H9 (cell line): ENCODE measurements at regions not wholly inside any gene's neighbourhood (a gene's known extent, or its start where the extent isn't known, plus 50 kb on each side); places are given as distances from the start of the nearest gene placed in this dataset.

Experiments used
- DNase-seq: peaks from one replicate; pipeline ENCODE4 v3.0.0-alpha.2; 2017
- H2AFZ ChIP-seq: one replicate; pipeline ENCODE4 v1.6.1; 2013; ENCODE audit warnings: mild to moderate bottlenecking, low read length, control low read depth, moderate library complexity
- H2AK5ac ChIP-seq: 2 replicates; pipeline ENCODE4 v1.6.1; 2013; ENCODE audit warnings: low read length, control low read depth, mixed read lengths; ENCODE audit not compliant: insufficient read length
- H2BK120ac ChIP-seq: one replicate; pipeline ENCODE4 v1.6.1; 2013; ENCODE audit warnings: low read depth, mild to moderate bottlenecking, low read length, control low read depth, inconsistent platforms; ENCODE audit not compliant: poor library complexity, severe bottlenecking
- H2BK12ac ChIP-seq: 2 replicates; pipeline ENCODE4 v1.6.1; 2013; ENCODE audit warnings: low read length, control low read depth, mixed read lengths, low read depth; ENCODE audit not compliant: insufficient read length
- H2BK15ac ChIP-seq: 2 replicates; pipeline ENCODE4 v1.6.1; 2013; ENCODE audit warnings: low read depth, low read length, control low read depth
- H2BK20ac ChIP-seq: one replicate; pipeline ENCODE4 v1.6.1; 2013; ENCODE audit warnings: low read depth, mild to moderate bottlenecking, low read length, control low read depth, inconsistent platforms; ENCODE audit not compliant: poor library complexity, severe bottlenecking
- H2BK5ac ChIP-seq: 2 replicates; pipeline ENCODE4 v1.6.1; 2013; ENCODE audit warnings: low read length, control low read depth, mixed read lengths; ENCODE audit not compliant: insufficient read length
- H3K14ac ChIP-seq: 2 replicates; pipeline ENCODE4 v1.6.1; 2013; ENCODE audit warnings: low read length, control low read depth; ENCODE audit not compliant: insufficient read depth
- H3K18ac ChIP-seq: 2 replicates; pipeline ENCODE4 v1.6.1; 2013; ENCODE audit warnings: low read depth, mild to moderate bottlenecking, mixed read lengths, low read length, control low read depth; ENCODE audit not compliant: insufficient read length
- H3K23ac ChIP-seq: 2 replicates; pipeline ENCODE4 v1.6.1; 2013; ENCODE audit warnings: low read length, control low read depth, mixed read lengths, low read depth; ENCODE audit not compliant: insufficient read length
- H3K23me2 ChIP-seq: 2 replicates; pipeline ENCODE4 v1.6.1; 2013; ENCODE audit warnings: low read depth, mild to moderate bottlenecking, mixed read lengths, low read length, control low read depth; ENCODE audit not compliant: insufficient read length, poor library complexity, severe bottlenecking
- H3K27ac ChIP-seq: 2 replicates; pipeline ENCODE4 v1.5.1; 2013; ENCODE audit warnings: low read length, control low read depth, mixed read lengths, low read depth; ENCODE audit not compliant: insufficient read length
- H3K27me3 ChIP-seq: 2 replicates; pipeline ENCODE4 v1.6.1; 2013; ENCODE audit warnings: low read length, control low read depth, inconsistent platforms; ENCODE audit not compliant: insufficient read depth
- H3K4ac ChIP-seq: 2 replicates; pipeline ENCODE4 v1.6.1; 2013; ENCODE audit warnings: low read depth, mild to moderate bottlenecking, control low read depth, inconsistent platforms, low read length, moderate library complexity
- H3K4me1 ChIP-seq: 2 replicates; pipeline ENCODE4 v1.6.1; 2013; ENCODE audit warnings: low read length, control low read depth, inconsistent platforms; ENCODE audit not compliant: insufficient read depth
- H3K4me2 ChIP-seq: 2 replicates; pipeline ENCODE4 v1.6.1; 2013; ENCODE audit warnings: low read length, control low read depth, mixed read lengths; ENCODE audit not compliant: insufficient read length, insufficient read depth
- H3K56ac ChIP-seq: 2 replicates; pipeline ENCODE4 v1.6.1; 2013; ENCODE audit warnings: low read depth, mild to moderate bottlenecking, mixed read lengths, low read length, control low read depth; ENCODE audit not compliant: insufficient read length
- H3K79me1 ChIP-seq: 2 replicates; pipeline ENCODE4 v1.6.1; 2013; ENCODE audit warnings: low read depth, mild to moderate bottlenecking, moderate library complexity, low read length, control low read depth, inconsistent platforms; ENCODE audit not compliant: insufficient read depth, poor library complexity, severe bottlenecking
- H3K79me2 ChIP-seq: 2 replicates; pipeline ENCODE4 v1.6.1; 2013; ENCODE audit warnings: low read length, control low read depth, inconsistent platforms; ENCODE audit not compliant: insufficient read depth
- H3K9ac ChIP-seq: 2 replicates; pipeline ENCODE4 v1.6.1; 2013; ENCODE audit warnings: low read length, control low read depth, mixed read lengths; ENCODE audit not compliant: insufficient read length; ENCODE audit errors: extremely low read depth
- H3K9me3 ChIP-seq: one replicate; pipeline ENCODE4 v1.6.1; 2013; ENCODE audit warnings: low read depth, low read length, inconsistent platforms; ENCODE audit not compliant: control insufficient read depth
- H3T11ph ChIP-seq: one replicate; pipeline ENCODE4 v1.6.1; 2013; ENCODE audit warnings: mild to moderate bottlenecking, low read length, control low read depth, inconsistent platforms
- H4K20me1 ChIP-seq: one replicate; pipeline ENCODE4 v1.6.1; 2013; ENCODE audit not compliant: control insufficient read depth, insufficient read length, insufficient read depth
- H4K5ac ChIP-seq: 2 replicates; pipeline ENCODE4 v1.6.1; 2013; ENCODE audit warnings: low read depth, mild to moderate bottlenecking, mixed read lengths, low read length, control low read depth; ENCODE audit not compliant: insufficient read length
- H4K8ac ChIP-seq: replicated peaks from 2 replicates; pipeline ENCODE4 v1.6.1; 2013; ENCODE audit warnings: low read length, control low read depth, mixed read lengths, low read depth; ENCODE audit not compliant: insufficient read length
- H4K91ac ChIP-seq: 2 replicates; pipeline ENCODE4 v1.6.1; 2013; ENCODE audit warnings: low read depth, mild to moderate bottlenecking, moderate library complexity, mixed read lengths, low read length, control low read depth; ENCODE audit not compliant: insufficient read length
- H3K27ac Mint-ChIP-seq, 3 experiments: 2 replicates in 2 of 3; 3 replicates in 1 of 3; pipeline ENCODE4 v1.8.0; 2020 to 2021; ENCODE audit warnings: mixed read lengths in 3 of 3, mild to moderate bottlenecking in 1 of 3, moderate library complexity in 1 of 3
- H3K27me3 Mint-ChIP-seq: 2 replicates; pipeline ENCODE4 v1.8.0; 2021; ENCODE audit warnings: low read depth, mild to moderate bottlenecking, moderate library complexity, mixed read lengths
- H3K36me3 Mint-ChIP-seq, 3 experiments: 2 replicates in 2 of 3; 3 replicates in 1 of 3; pipeline ENCODE4 v1.8.0; 2020 to 2021; ENCODE audit warnings: low read depth in 3 of 3, mixed read lengths in 3 of 3; ENCODE audit not compliant: insufficient read depth in 1 of 3
- H3K4me1 Mint-ChIP-seq, 2 experiments: 2 replicates each; pipeline ENCODE4 v1.8.0; 2020; ENCODE audit warnings: mixed read lengths in 2 of 2
- H3K4me3 Mint-ChIP-seq, 2 experiments: 2 replicates in 1 of 2; 3 replicates in 1 of 2; pipeline ENCODE4 v1.8.0; 2020 to 2021; ENCODE audit warnings: mild to moderate bottlenecking in 2 of 2, mixed read lengths in 2 of 2, moderate library complexity in 1 of 2
- H3K9me3 Mint-ChIP-seq, 2 experiments: 2 replicates in 1 of 2; 3 replicates in 1 of 2; pipeline ENCODE4 v1.8.0; 2020; ENCODE audit warnings: mild to moderate bottlenecking in 2 of 2, mixed read lengths in 2 of 2, moderate library complexity in 1 of 2
- TF ChIP-seq, protein P1 (sequence below): fragments of 200-600 bp; sonication (generic); conservative IDR thresholded peaks from 3 replicates; pipeline ENCODE4 v1.8.0; 2021; ENCODE audit warnings: antibody characterized with exemption, mild to moderate bottlenecking

DNA sequence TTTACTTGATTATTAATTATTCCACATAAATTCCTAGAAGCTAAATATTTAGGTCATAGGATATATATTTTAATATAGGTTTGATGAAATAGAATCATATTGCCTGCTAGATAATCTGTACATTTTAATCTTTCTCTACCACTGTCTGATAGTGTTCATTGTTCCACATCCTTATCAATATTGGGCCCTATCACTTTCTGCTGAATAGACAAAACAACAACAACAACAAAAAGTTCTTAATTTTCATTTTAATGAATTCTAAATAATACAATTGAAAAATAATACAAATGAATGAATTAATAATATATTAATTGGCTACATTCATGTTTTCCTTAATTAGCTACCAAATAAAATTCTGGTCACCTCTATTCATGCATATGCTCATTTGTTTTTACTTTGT is 1437.2 kb downstream of the LRFN5 start:
- H3K79me2 ChIP-seq = no peaks in the 10 kb centered on the region
- H3K27me3 ChIP-seq = no peaks in the 10 kb centered on the region
- no peak overlapping the region for H3K14ac ChIP-seq
- H3K27ac ChIP-seq = no peak overlapping the region
- H3K23me2 ChIP-seq = no peaks in the 10 kb centered on the region
- no peaks in the 10 kb centered on the region for H3K79me1 ChIP-seq
- H2AK5ac ChIP-seq = no peak overlapping the region
- no peaks in the 10 kb centered on the region for H3K4me1 Mint-ChIP-seq
- H3K23ac ChIP-seq = no peak overlapping the region
- no peak overlapping the region for H3K4me2 ChIP-seq
- H3K9me3 Mint-ChIP-seq = no peaks in the 10 kb centered on the region
- no peaks in the 10 kb centered on the region; the same call in 1 of the 2 replicates for H3K27me3 Mint-ChIP-seq
- H4K20me1 ChIP-seq = no peaks in the 10 kb centered on the region
- no peak overlapping the region for H2BK5ac ChIP-seq
- H4K91ac ChIP-seq = no peak overlapping the region
- no peaks in the 10 kb centered on the region for H3K36me3 Mint-ChIP-seq
- no peaks in the 10 kb centered on the region for H3K4me1 ChIP-seq
- no peak for DNase-seq
- H2BK15ac ChIP-seq = no peak overlapping the region
- no peak overlapping the region for H2AFZ ChIP-seq
- H3T11ph ChIP-seq = no peak overlapping the region
- no peak overlapping the region for H3K9ac ChIP-seq
- H3K4ac ChIP-seq = no peak overlapping the region
- no peak overlapping the region for H3K4me3 Mint-ChIP-seq
- H3K18ac ChIP-seq = no peak overlapping the region
- no peak overlapping the region for H3K27ac Mint-ChIP-seq
- no peaks in the 10 kb centered on the region for H3K9me3 ChIP-seq
- H2BK12ac ChIP-seq = no peak overlapping the region
- no peak overlapping the region for H4K5ac ChIP-seq
- H2BK20ac ChIP-seq = no peak overlapping the region
- H2BK120ac ChIP-seq = no peak overlapping the region
- H3K56ac ChIP-seq = no peak overlapping the region
- no peak overlapping the region for H4K8ac ChIP-seq
- TF ChIP-seq, protein P1, sequence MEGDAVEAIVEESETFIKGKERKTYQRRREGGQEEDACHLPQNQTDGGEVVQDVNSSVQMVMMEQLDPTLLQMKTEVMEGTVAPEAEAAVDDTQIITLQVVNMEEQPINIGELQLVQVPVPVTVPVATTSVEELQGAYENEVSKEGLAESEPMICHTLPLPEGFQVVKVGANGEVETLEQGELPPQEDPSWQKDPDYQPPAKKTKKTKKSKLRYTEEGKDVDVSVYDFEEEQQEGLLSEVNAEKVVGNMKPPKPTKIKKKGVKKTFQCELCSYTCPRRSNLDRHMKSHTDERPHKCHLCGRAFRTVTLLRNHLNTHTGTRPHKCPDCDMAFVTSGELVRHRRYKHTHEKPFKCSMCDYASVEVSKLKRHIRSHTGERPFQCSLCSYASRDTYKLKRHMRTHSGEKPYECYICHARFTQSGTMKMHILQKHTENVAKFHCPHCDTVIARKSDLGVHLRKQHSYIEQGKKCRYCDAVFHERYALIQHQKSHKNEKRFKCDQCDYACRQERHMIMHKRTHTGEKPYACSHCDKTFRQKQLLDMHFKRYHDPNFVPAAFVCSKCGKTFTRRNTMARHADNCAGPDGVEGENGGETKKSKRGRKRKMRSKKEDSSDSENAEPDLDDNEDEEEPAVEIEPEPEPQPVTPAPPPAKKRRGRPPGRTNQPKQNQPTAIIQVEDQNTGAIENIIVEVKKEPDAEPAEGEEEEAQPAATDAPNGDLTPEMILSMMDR = no peak
